BLaER1 treated with 17β-estradiol and CSF1 and Interleukin-3, amounts not matched to agents 10 nM and 100 nM (cell line): ENCODE measurements at regions not wholly inside any gene's neighbourhood (a gene's known extent, or its start where the extent isn't known, plus 50 kb on each side); places are given as distances from the start of the nearest gene placed in this dataset.

Experiments
- H3K27ac ChIP-seq, 11 experiments: shearing (Covaris generic); formaldehyde crosslinking; 2 replicates each; pipeline ENCODE4 v1.8.1; 2022
- H3K27me3 ChIP-seq, 11 experiments: shearing (Covaris generic); formaldehyde crosslinking; 2 replicates each; pipeline ENCODE4 v1.8.1; 2022
- H3K36me3 ChIP-seq, 11 experiments: shearing (Covaris generic); formaldehyde crosslinking; 2 replicates each; pipeline ENCODE4 v1.8.1; 2022
- H3K4me1 ChIP-seq, 10 experiments: shearing (Covaris generic); formaldehyde crosslinking; 2 replicates each; pipeline ENCODE4 v1.8.1; 2022
- H3K4me2 ChIP-seq, 11 experiments: shearing (Covaris generic); formaldehyde crosslinking; 2 replicates each; pipeline ENCODE4 v1.8.1; 2022
- H3K4me3 ChIP-seq, 10 experiments: shearing (Covaris generic); formaldehyde crosslinking; 2 replicates each; pipeline ENCODE4 v1.8.1; 2022
- H3K9ac ChIP-seq, 11 experiments: shearing (Covaris generic); formaldehyde crosslinking; 2 replicates each; pipeline ENCODE4 v1.8.1; 2022
- H3K9me3 ChIP-seq, 11 experiments: shearing (Covaris generic); formaldehyde crosslinking; replicated peaks in 1 of 11; 2 replicates each; pipeline ENCODE4 v1.8.1; 2022
- H4K20me1 ChIP-seq, 11 experiments: shearing (Covaris generic); formaldehyde crosslinking; 2 replicates each; pipeline ENCODE4 v1.8.1; 2022
- Cebpa-rat ChIP-seq, 11 experiments: shearing (Covaris generic); IDR thresholded peaks; 2 replicates each; pipeline ENCODE4 v1.8.1; 2022

DNA sequence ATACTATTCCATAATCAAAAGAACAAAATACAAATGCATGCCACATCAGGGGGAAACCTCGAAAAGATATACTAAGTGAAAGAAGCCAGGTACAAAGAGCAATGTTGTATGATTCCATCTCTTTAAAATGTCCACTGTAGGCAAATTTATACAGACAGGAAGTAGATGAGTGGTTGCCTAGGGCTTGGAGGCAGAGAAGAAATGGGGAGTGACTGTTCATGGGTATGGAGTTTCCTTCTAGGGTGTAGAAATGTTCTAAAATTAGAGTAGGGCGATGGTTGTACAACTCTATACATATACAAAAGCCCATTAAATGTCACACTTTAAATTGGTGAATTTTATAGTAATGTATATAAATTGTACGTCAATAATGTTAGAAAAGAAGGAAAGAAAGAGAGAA is 128.1 kb downstream of the MAF start:
- Histone ChIP-seq H3K27ac (peak overlapping the region in 2 of 11 experiments; percentile 38 to 39; a peak in 4 of 22 replicates), H3K4me1 (peaks cover 0 to 69% (median 0%) of the 10 kb centered on the region in 10 experiments; a peak in 7 of 20 replicates), H3K9ac (no peak overlapping the region), H4K20me1 (no peaks in the 10 kb centered on the region), H3K4me2 (peak overlapping the region in 4 of 11 experiments; percentile 9 to 71 (median 60); a peak in 7 of 22 replicates), H3K9me3 (peaks cover 0 to 6% (median 0%) of the 10 kb centered on the region in 11 experiments; a peak in 1 of 22 replicates), H3K36me3 (no peaks in the 10 kb centered on the region), H3K27me3 (no peaks in the 10 kb centered on the region), H3K4me3 (no peak overlapping the region)
- no peak for TF ChIP-seq Cebpa-rat (IDR thresholded peaks at IDR 0.05)

DNA sequence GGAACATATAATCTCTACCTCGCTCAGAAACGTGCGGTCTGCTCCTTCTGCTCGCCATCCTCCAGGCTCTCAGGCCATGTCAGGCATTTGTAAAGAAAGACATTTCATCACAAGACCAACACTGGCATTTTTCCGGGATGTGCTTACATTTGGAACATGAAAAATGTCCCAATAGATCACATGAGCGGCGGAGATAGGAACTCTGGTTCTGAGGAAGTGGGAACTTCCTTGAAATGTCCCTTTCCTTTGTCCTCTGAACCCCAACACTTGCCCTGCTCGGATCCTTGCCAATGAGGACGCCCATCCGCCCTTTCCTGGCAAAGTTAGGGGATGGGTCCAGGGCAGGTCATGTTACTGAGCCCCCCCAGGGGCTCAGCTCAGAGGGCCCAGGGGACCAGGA is 130.5 kb downstream of the MAF start:
- Histone ChIP-seq H3K4me3 (no peak overlapping the region), H3K27me3 (no peaks in the 10 kb centered on the region), H3K4me1 (peaks cover 0 to 73% (median 0%) of the 10 kb centered on the region in 10 experiments; a peak in 7 of 20 replicates), H3K9me3 (peaks cover 0 to 6% (median 0%) of the 10 kb centered on the region in 11 experiments; a peak in 1 of 22 replicates), H3K27ac (no peak overlapping the region), H3K36me3 (no peaks in the 10 kb centered on the region), H3K4me2 (peak overlapping the region in 2 of 11 experiments; percentile 60 to 71; a peak in 4 of 22 replicates), H4K20me1 (no peaks in the 10 kb centered on the region), H3K9ac (no peak overlapping the region)
- TF ChIP-seq Cebpa-rat (IDR thresholded peaks at IDR 0.05), result no peak

GRCh38 chr16:79468631-79469030 is 131.9 kb downstream of the MAF start:
- Histone ChIP-seq H3K4me3 (no peak overlapping the region), H3K9ac (no peak overlapping the region), H3K4me2 (peak overlapping the region in 2 of 11 experiments; percentile 12 to 43; a peak in 3 of 22 replicates), H3K4me1 (peaks cover 0 to 83% (median 3%) of the 10 kb centered on the region in 10 experiments; a peak in 10 of 20 replicates), H3K27ac (no peak overlapping the region), H3K36me3 (no peaks in the 10 kb centered on the region), H3K9me3 (peaks cover 0 to 6% (median 0%) of the 10 kb centered on the region in 11 experiments; a peak in 1 of 22 replicates), H3K27me3 (no peaks in the 10 kb centered on the region), H4K20me1 (no peaks in the 10 kb centered on the region)
- TF ChIP-seq Cebpa-rat (IDR thresholded peaks at IDR 0.05), result no peak

DNA sequence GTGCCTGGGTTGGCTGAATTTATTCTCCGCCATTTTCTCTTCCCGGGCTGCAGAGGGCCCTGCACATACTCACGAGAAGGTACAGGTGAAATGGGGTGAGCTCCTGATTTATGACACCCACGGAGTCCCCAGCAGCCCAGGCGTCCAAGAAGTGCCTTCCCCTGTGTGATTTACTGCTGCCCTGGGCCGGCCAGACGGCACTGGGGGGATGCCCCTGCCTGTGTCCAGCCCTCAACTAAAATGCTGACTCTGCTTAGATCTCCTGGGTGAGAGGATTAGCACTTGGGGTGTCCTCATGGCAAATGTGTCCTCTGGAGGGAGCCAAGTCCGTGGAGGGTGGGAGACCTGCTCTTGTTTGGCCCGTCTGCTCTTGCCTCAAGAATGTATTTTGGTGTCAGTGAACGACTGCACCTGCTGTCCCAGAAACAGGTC is 132.4 kb downstream of the MAF start:
- Histone ChIP-seq H3K4me2 (peak overlapping the region in 2 of 11 experiments; percentile 12 to 43; a peak in 3 of 22 replicates), H3K9me3 (peaks cover 0 to 4% (median 0%) of the 10 kb centered on the region in 11 experiments; a peak in 1 of 22 replicates), H3K27ac (no peak overlapping the region; a peak in 1 of 22 replicates), H4K20me1 (no peaks in the 10 kb centered on the region), H3K27me3 (no peaks in the 10 kb centered on the region), H3K36me3 (no peaks in the 10 kb centered on the region), H3K9ac (no peak overlapping the region), H3K4me3 (no peak overlapping the region), H3K4me1 (peaks cover 0 to 83% (median 4%) of the 10 kb centered on the region in 10 experiments; a peak in 10 of 20 replicates)
- no peak for TF ChIP-seq Cebpa-rat (IDR thresholded peaks at IDR 0.05)

GRCh38 chr16:79466111-79466510 is 134.4 kb downstream of the MAF start:
- Histone ChIP-seq H3K9me3 (no peaks in the 10 kb centered on the region), H3K4me3 (no peak overlapping the region)

GRCh38 chr16:79463841-79464240 is 136.7 kb downstream of the MAF start:
- H3K4me1 ChIP-seq, result peaks cover 0 to 72% (median 4%) of the 10 kb centered on the region in 10 experiments; a peak in 10 of 20 replicates
- H3K9me3 ChIP-seq, result no peaks in the 10 kb centered on the region
- H3K27me3 ChIP-seq, result no peaks in the 10 kb centered on the region
- H3K27ac ChIP-seq, result peak overlapping the region in 2 of 11 experiments; percentile 35 to 36; a peak in 3 of 22 replicates
- TF ChIP-seq Cebpa-rat (IDR thresholded peaks at IDR 0.05), result peak in 4 of 11 experiments; percentile 31 to 55 (median 44); a peak in 3 of 22 replicates
- no peaks in the 10 kb centered on the region for H3K36me3 ChIP-seq
- no peak overlapping the region for H3K9ac ChIP-seq
- H3K4me2 ChIP-seq, result peak overlapping the region in 6 of 11 experiments; percentile 18 to 88 (median 72); a peak in 11 of 22 replicates
- no peaks in the 10 kb centered on the region for H4K20me1 ChIP-seq
- no peak overlapping the region; a peak in 2 of 20 replicates for H3K4me3 ChIP-seq

More at GRCh38 chr16:79466111-79466510, 134.4 kb downstream of the MAF start:
- TF ChIP-seq Cebpa-rat (IDR thresholded peaks at IDR 0.05), result no peak
- peak overlapping the region in 2 of 11 experiments; percentile 29 to 88; a peak in 4 of 22 replicates for H3K4me2 ChIP-seq
- H3K9ac ChIP-seq, result no peak overlapping the region
- H3K4me1 ChIP-seq, result peaks cover 0 to 83% (median 4%) of the 10 kb centered on the region in 10 experiments; a peak in 10 of 20 replicates
- no peaks in the 10 kb centered on the region for H3K27me3 ChIP-seq
- H3K36me3 ChIP-seq, result no peaks in the 10 kb centered on the region
- H3K27ac ChIP-seq, result no peak overlapping the region
- no peaks in the 10 kb centered on the region for H4K20me1 ChIP-seq

GRCh38 chr16:79456036-79456435 is 144.5 kb downstream of the MAF start:
- H3K4me3 ChIP-seq, result no peak overlapping the region
- no peaks in the 10 kb centered on the region for H3K27me3 ChIP-seq
- TF ChIP-seq Cebpa-rat (IDR thresholded peaks at IDR 0.05), result no peak
- no peak overlapping the region for H3K27ac ChIP-seq
- H3K9ac ChIP-seq, result no peak overlapping the region
- H3K9me3 ChIP-seq, result no peaks in the 10 kb centered on the region
- H4K20me1 ChIP-seq, result no peaks in the 10 kb centered on the region
- H3K4me1 ChIP-seq, result peaks cover 8 to 47% (median 10%) of the 10 kb centered on the region in 10 experiments
- H3K36me3 ChIP-seq, result no peaks in the 10 kb centered on the region
- H3K4me2 ChIP-seq, result no peak overlapping the region

- H3K4me3 ChIP-seq, result no peak overlapping the region
- peaks cover 0 to 9% (median 0%) of the 10 kb centered on the region in 11 experiments; a peak in 2 of 22 replicates for H3K9me3 ChIP-seq
- no peak overlapping the region for H3K27ac ChIP-seq
- H3K4me2 ChIP-seq, result peak overlapping the region in 3 of 11 experiments; percentile 77 to 90 (median 83); a peak in 6 of 22 replicates
- H3K4me1 ChIP-seq, result peaks cover 10 to 68% (median 21%) of the 10 kb centered on the region in 10 experiments
- TF ChIP-seq Cebpa-rat (IDR thresholded peaks at IDR 0.05), result no peak
- no peaks in the 10 kb centered on the region for H3K36me3 ChIP-seq
- H4K20me1 ChIP-seq, result no peaks in the 10 kb centered on the region
- no peak overlapping the region for H3K9ac ChIP-seq
- H3K27me3 ChIP-seq, result no peaks in the 10 kb centered on the region
Measured at GRCh38 chr16:79452671-79453070, 147.9 kb downstream of the MAF start.

DNA sequence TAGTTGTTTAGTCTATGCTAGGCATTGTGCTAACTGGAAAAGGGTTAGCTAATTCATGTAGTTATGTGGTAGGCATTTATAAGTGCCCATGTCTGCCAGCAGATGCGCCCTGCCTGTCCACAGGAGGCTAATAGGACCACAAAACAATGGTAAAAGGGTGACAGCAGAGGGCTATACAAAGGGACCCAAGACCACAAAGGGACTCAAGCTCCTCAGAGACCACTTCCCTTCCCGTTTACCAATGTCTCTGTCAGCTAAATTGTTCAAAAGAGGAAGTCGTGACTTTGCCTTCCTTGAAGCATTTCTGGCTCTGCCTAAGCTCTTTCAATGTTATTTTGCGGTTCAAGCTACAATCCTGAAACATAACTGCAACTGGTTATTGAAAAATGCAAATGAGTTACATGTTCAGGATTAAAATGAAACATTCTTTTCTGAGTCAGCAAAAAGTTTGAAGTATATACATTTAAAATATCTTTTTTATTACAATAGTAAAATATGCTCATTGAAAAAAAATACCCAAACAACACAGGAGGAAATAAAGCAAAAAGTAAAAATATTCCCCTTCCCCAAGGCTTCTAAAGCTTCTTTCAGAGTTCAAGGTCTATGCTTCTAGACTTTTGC is 149.2 kb downstream of the MAF start:
- Histone ChIP-seq H4K20me1 (no peaks in the 10 kb centered on the region), H3K9me3 (peaks cover 0 to 9% (median 0%) of the 10 kb centered on the region in 11 experiments; a peak in 2 of 22 replicates), H3K9ac (peak overlapping the region in 3 of 11 experiments; percentile 0 to 59 (median 41); a peak in 3 of 22 replicates), H3K4me2 (peak overlapping the region; percentile 18 to 90 (median 64)), H3K27ac (peak overlapping the region in 5 of 11 experiments; percentile 13 to 69 (median 59); a peak in 7 of 22 replicates), H3K36me3 (no peaks in the 10 kb centered on the region), H3K4me1 (peaks cover 10 to 72% (median 21%) of the 10 kb centered on the region in 10 experiments), H3K4me3 (no peak overlapping the region; a peak in 1 of 20 replicates), H3K27me3 (no peaks in the 10 kb centered on the region)
- no peak for TF ChIP-seq Cebpa-rat (IDR thresholded peaks at IDR 0.05)
